Dermis microvascular lymphatic vessel endothelial cell (primary cell): ENCODE measurements at regions not wholly inside any gene's neighbourhood (a gene's known extent, or its start where the extent isn't known, plus 50 kb on each side); places are given as distances from the start of the nearest gene placed in this dataset.
A peak's percentile ranks its signal among the peaks of the same experiment; 100 is the strongest.
"Not testable (repeated sequence)": the region's sequence is repeated elsewhere in the genome, so short reads cannot be mapped to it uniquely, and the experiment has no call there.

Experiments
- DNase-seq, 2 donors: peaks; one replicate each; pipeline versions ENCODE4 v3.0.0 to v3.0.0-alpha.2; 2010; ENCODE audit warnings: low read depth in 2 of 2

- no peak for DNase-seq
Measured at GRCh38 chr5:44543511-44543910, 154.3 kb upstream of the FGF10 start.

GRCh38 chr5:44542470-44542869 is 153.2 kb upstream of the FGF10 start:
- no peak for DNase-seq

GRCh38 chr5:44539602-44539919 is 150.3 kb upstream of the FGF10 start:
- DNase-seq = no peak

- no peak for DNase-seq
Measured at GRCh38 chr5:44538797-44539601, 149.8 kb upstream of the FGF10 start.

GRCh38 chr5:44536650-44537260 is 147.5 kb upstream of the FGF10 start:
- DNase-seq = peak; percentile 21 to 26

GRCh38 chr5:44535621-44536020 is 146.4 kb upstream of the FGF10 start:
- no peak for DNase-seq

- DNase-seq = no peak
Measured at GRCh38 chr5:44532981-44533380, 143.8 kb upstream of the FGF10 start.

- DNase-seq = not testable (repeated sequence)
Measured at GRCh38 chr5:44531756-44532155, 142.5 kb upstream of the FGF10 start.

GRCh38 chr5:44530783-44531182 is 141.6 kb upstream of the FGF10 start:
- DNase-seq = not testable (repeated sequence)

- no peak for DNase-seq
Measured at GRCh38 chr5:44511596-44511995, 122.4 kb upstream of the FGF10 start.

- no peak for DNase-seq
Measured at GRCh38 chr5:44506561-44506960, 117.3 kb upstream of the FGF10 start.

- DNase-seq = no peak
Measured at GRCh38 chr5:44499381-44499780, 110.2 kb upstream of the FGF10 start.

- no peak for DNase-seq
Measured at GRCh38 chr5:44497606-44498005, 108.4 kb upstream of the FGF10 start.

- DNase-seq = no peak
Measured at GRCh38 chr5:44495280-44495679, 106.1 kb upstream of the FGF10 start.

- no peak for DNase-seq
Measured at GRCh38 chr5:44489759-44490158, 100.5 kb upstream of the FGF10 start.

GRCh38 chr5:44486591-44486990 is 97.4 kb upstream of the FGF10 start:
- DNase-seq = no peak

- no peak for DNase-seq
Measured at GRCh38 chr5:44454002-44454401, 64.8 kb upstream of the FGF10 start.

GRCh38 chr5:44446399-44446798 is 57.2 kb upstream of the FGF10 start:
- no peak for DNase-seq

GRCh38 chr5:44443172-44443571 is 54.0 kb upstream of the FGF10 start:
- DNase-seq = no peak

- DNase-seq = no peak
Measured at GRCh38 chr5:44441460-44441859, 52.2 kb upstream of the FGF10 start.

GRCh38 chr5:44440186-44440585 is 51.0 kb upstream of the FGF10 start:
- DNase-seq = no peak
